ENCODE measurements at regions not wholly inside any gene's neighbourhood (a gene's known extent, or its start where the extent isn't known, plus 50 kb on each side); places are given as distances from the start of the nearest gene placed in this dataset.

GRCh38 chr9:95722141-95722540, 153.3 kb upstream of the ERCC6L2 start:
- BruUV-seq (replicated peaks): no TSS peak
- H3K27me3 ChIP-seq (ENCODE audit: control insufficient read depth in 1 of 2, insufficient read depth in 2 of 2, low read length in 2 of 2): no peaks in the 10 kb centered on the region
- no peaks in the 10 kb centered on the region for H3K79me2 ChIP-seq (ENCODE audit: insufficient read depth, low read length)
- H4K20me1 ChIP-seq (ENCODE audit: insufficient read depth, low read length): no peaks in the 10 kb centered on the region
- no peak for DNase-seq (ENCODE audit: low spot score)
- 80% methylated on average over 4 of the region's 4 CpGs for whole genome bisulfite sequencing (ENCODE audit: low lambda C conversion rate)
- H2AFZ ChIP-seq (ENCODE audit: low read length): no peak overlapping the region
- no peak overlapping the region for H3K4me2 ChIP-seq (ENCODE audit: low read depth, low read length)
- in situ Hi-C loops (cut with HindIII; ENCODE audit: extremely low pct_ligation_motif_present, low pct_unique_long_range_greater_than_20kb) (no loop called here), intact Hi-C loops (cut with micrococcal nuclease; ENCODE audit: unreplicated experiment) (loop anchor here (10.0 kb wide), 1 partner anchor 207 kb away; the partner anchor contains the start of gene PTCH1)
- H3K9ac ChIP-seq (ENCODE audit: insufficient read depth, low read depth, low read length): no peak overlapping the region
- ChIA-PET CTCF (ENCODE audit: low intra/inter-chr PET ratio, low total read pairs) (no interaction called here), POLR2A (no interaction called here)
- H3K9me3 ChIP-seq (ENCODE audit: low read length): peaks cover 5% of the 10 kb centered on the region; the same call in 1 of the 2 replicates
- no peaks in the 10 kb centered on the region for H3K36me3 ChIP-seq (replicated peaks in 1 of 2; ENCODE audit: control insufficient read depth in 1 of 2, insufficient read depth in 2 of 2, low read length in 2 of 2)
- no peak for FAIRE-seq
- TF ChIP-seq ZFP1 (CRISPR knock-in tag; IDR thresholded peaks at IDR 0.05) (no peak), KMT2A (CRISPR knock-in tag; IDR thresholded peaks at IDR 0.05) (no peak), ZBTB39 (CRISPR knock-in tag; IDR thresholded peaks at IDR 0.05) (no peak), CCDC6 (CRISPR knock-in tag; IDR thresholded peaks at IDR 0.05) (no peak), HNRNPH1 (optimal IDR thresholded peaks at IDR 0.05; ENCODE audit: low read depth, low read length) (no peak), ZHX1 (CRISPR knock-in tag; IDR thresholded peaks at IDR 0.05; ENCODE audit: low read depth) (no peak), RORA (CRISPR knock-in tag; IDR thresholded peaks at IDR 0.05) (no peak), HOXA9 (CRISPR knock-in tag; IDR thresholded peaks at IDR 0.05; ENCODE audit: borderline replicate concordance) (no peak), ZBTB49 (CRISPR knock-in tag; IDR thresholded peaks at IDR 0.05; ENCODE audit: borderline replicate concordance) (no peak), ZBTB20 (CRISPR knock-in tag; IDR thresholded peaks at IDR 0.05; ENCODE audit: borderline replicate concordance, low read depth) (no peak), GATA4 (IDR thresholded peaks at IDR 0.05; ENCODE audit: borderline replicate concordance, low read depth) (no peak), SPEN (CRISPR knock-in tag; IDR thresholded peaks at IDR 0.05; ENCODE audit: low read depth) (no peak)
- TF ChIP-seq, protein P1, sequence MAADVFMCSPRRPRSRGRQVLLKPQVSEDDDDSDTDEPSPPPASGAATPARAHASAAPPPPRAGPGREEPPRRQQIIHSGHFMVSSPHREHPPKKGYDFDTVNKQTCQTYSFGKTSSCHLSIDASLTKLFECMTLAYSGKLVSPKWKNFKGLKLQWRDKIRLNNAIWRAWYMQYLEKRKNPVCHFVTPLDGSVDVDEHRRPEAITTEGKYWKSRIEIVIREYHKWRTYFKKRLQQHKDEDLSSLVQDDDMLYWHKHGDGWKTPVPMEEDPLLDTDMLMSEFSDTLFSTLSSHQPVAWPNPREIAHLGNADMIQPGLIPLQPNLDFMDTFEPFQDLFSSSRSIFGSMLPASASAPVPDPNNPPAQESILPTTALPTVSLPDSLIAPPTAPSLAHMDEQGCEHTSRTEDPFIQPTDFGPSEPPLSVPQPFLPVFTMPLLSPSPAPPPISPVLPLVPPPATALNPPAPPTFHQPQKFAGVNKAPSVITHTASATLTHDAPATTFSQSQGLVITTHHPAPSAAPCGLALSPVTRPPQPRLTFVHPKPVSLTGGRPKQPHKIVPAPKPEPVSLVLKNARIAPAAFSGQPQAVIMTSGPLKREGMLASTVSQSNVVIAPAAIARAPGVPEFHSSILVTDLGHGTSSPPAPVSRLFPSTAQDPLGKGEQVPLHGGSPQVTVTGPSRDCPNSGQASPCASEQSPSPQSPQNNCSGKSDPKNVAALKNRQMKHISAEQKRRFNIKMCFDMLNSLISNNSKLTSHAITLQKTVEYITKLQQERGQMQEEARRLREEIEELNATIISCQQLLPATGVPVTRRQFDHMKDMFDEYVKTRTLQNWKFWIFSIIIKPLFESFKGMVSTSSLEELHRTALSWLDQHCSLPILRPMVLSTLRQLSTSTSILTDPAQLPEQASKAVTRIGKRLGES (CRISPR knock-in tag; IDR thresholded peaks at IDR 0.05; ENCODE audit: borderline replicate concordance): no peak
- H3K27ac ChIP-seq (ENCODE audit: extremely low read length, insufficient read depth, low read length): no peak overlapping the region
- no peak for ATAC-seq
- H3K4me1 ChIP-seq (ENCODE audit: insufficient read depth, low read length): peaks cover 60% of the 10 kb centered on the region
- H3K4me3 ChIP-seq (replicated peaks in 1 of 3; ENCODE audit: insufficient read depth in 1 of 3, low read depth in 2 of 3, low read length in 3 of 3): no peak overlapping the region

All from HepG2 (cell line).